Ammon's horn (tissue), 1 donor: ENCODE measurements at regions not wholly inside any gene's neighbourhood (a gene's known extent, or its start where the extent isn't known, plus 50 kb on each side); places are given as distances from the start of the nearest gene placed in this dataset.
"Not testable (repeated sequence)": the region's sequence is repeated elsewhere in the genome, so short reads cannot be mapped to it uniquely, and the experiment has no call there.

Source experiments
- DNase-seq: peaks from one replicate; pipeline ENCODE4 v3.0.0-alpha.2; 2016; ENCODE audit warnings: low spot score

- DNase-seq: not testable (repeated sequence)
Measured at GRCh38 chr3:40949347-40949746, 250.0 kb upstream of the CTNNB1 start.

- DNase-seq: no peak
Measured at GRCh38 chr3:40951636-40952035, 247.7 kb upstream of the CTNNB1 start.

GRCh38 chr3:40961104-40961857 is 238.0 kb upstream of the CTNNB1 start:
- no peak for DNase-seq

GRCh38 chr3:40962721-40963120 is 236.6 kb upstream of the CTNNB1 start:
- DNase-seq: no peak

- DNase-seq: no peak
Measured at GRCh38 chr3:40968666-40969065, 230.6 kb upstream of the CTNNB1 start.

GRCh38 chr3:40969341-40969740 is 230.0 kb upstream of the CTNNB1 start:
- DNase-seq: no peak

GRCh38 chr3:40969756-40970466 is 229.4 kb upstream of the CTNNB1 start:
- DNase-seq: no peak

- DNase-seq: peak; percentile 56
Measured at GRCh38 chr3:40971191-40972168, 227.8 kb upstream of the CTNNB1 start.

- DNase-seq: no peak
Measured at GRCh38 chr3:40972350-40972749, 227.0 kb upstream of the CTNNB1 start.

GRCh38 chr3:40973141-40973540 is 226.2 kb upstream of the CTNNB1 start:
- no peak for DNase-seq

- no peak for DNase-seq
Measured at GRCh38 chr3:40975711-40976121, 223.6 kb upstream of the CTNNB1 start.

- DNase-seq: no peak
Measured at GRCh38 chr3:40976241-40976640, 223.1 kb upstream of the CTNNB1 start.

GRCh38 chr3:40978442-40978841 is 220.9 kb upstream of the CTNNB1 start:
- DNase-seq: no peak

- DNase-seq: no peak
Measured at GRCh38 chr3:40979962-40980361, 219.3 kb upstream of the CTNNB1 start.

GRCh38 chr3:40980467-40980866 is 218.8 kb upstream of the CTNNB1 start:
- no peak for DNase-seq

GRCh38 chr3:40985195-40985594 is 214.1 kb upstream of the CTNNB1 start:
- DNase-seq: no peak

- peak; percentile 46 for DNase-seq
Measured at GRCh38 chr3:40988468-40988867, 210.8 kb upstream of the CTNNB1 start.

- DNase-seq: no peak
Measured at GRCh38 chr3:40989141-40990061, 209.9 kb upstream of the CTNNB1 start.

GRCh38 chr3:40990062-40990456 is 209.2 kb upstream of the CTNNB1 start:
- DNase-seq: no peak

GRCh38 chr3:40992023-40992422 is 207.3 kb upstream of the CTNNB1 start:
- DNase-seq: no peak

GRCh38 chr3:40994611-40995010 is 204.7 kb upstream of the CTNNB1 start:
- no peak for DNase-seq
